Caco-2 (cell line): ENCODE measurements at regions not wholly inside any gene's neighbourhood (a gene's known extent, or its start where the extent isn't known, plus 50 kb on each side); places are given as distances from the start of the nearest gene placed in this dataset.
A peak's percentile ranks its signal among the peaks of the same experiment; 100 is the strongest.

ENCODE experiments used
- BruUV-seq: library from RNA; stranded (reverse); fragments of 400-500 nt; replicated peaks from 2 replicates; lab custom pipeline; 2021; lab: Mats Ljungman, UMichigan
- CTCF ChIA-PET: fragments of 300-600 bp; sonication (Branson Sonifier 250); formaldehyde crosslinking; loops from one replicate; lab custom pipeline; 2022; ENCODE audit warnings: antibody characterized with exemption; lab: Charles Lee
- POLR2A ChIA-PET: fragments of 300-600 bp; sonication (Branson Sonifier 250); formaldehyde crosslinking; loops from one replicate; lab custom pipeline; 2022; ENCODE audit warnings: antibody characterized with exemption; lab: Charles Lee
- DNase-seq, 2 experiments: peaks; one replicate each; pipeline versions ENCODE4 v3.0.0 to v3.0.0-alpha.2; 2020 to 2022
- H3K27me3 ChIP-seq: replicated peaks from 2 replicates; pipeline ENCODE4 v1.6.0; 2011; ENCODE audit warnings: low read length; ENCODE audit not compliant: control insufficient read depth, insufficient read depth
- H3K36me3 ChIP-seq: 2 replicates; pipeline ENCODE4 v1.5.1; 2011; ENCODE audit warnings: low read length; ENCODE audit not compliant: control insufficient read depth, insufficient read depth
- H3K4me1 ChIP-seq: fragments of 250-450 bp; sonication (Bioruptor Pico); 2 replicates; pipeline ENCODE4 v1.5.1; 2020; ENCODE audit warnings: mild to moderate bottlenecking
- H3K4me3 ChIP-seq: 2 replicates; pipeline ENCODE4 v1.5.1; 2011; ENCODE audit warnings: low read depth, mild to moderate bottlenecking, control low read depth, low read length
- H3K9me3 ChIP-seq: fragments of 250-450 bp; sonication (Bioruptor Pico); 2 replicates; pipeline ENCODE4 v1.5.1; 2020; ENCODE audit warnings: mild to moderate bottlenecking, moderate library complexity
- H3K27ac Mint-ChIP-seq: one replicate; pipeline ENCODE4 v1.8.0; 2022; ENCODE audit warnings: mixed read lengths; ENCODE audit not compliant: unreplicated experiment
- H3K27me3 Mint-ChIP-seq: one replicate; pipeline ENCODE4 v1.8.0; 2022; ENCODE audit warnings: mixed read lengths; ENCODE audit not compliant: insufficient read depth, unreplicated experiment
- H3K36me3 Mint-ChIP-seq: one replicate; pipeline ENCODE4 v1.8.0; 2022; ENCODE audit warnings: mild to moderate bottlenecking, mixed read lengths; ENCODE audit not compliant: insufficient read depth, unreplicated experiment
- H3K4me1 Mint-ChIP-seq: one replicate; pipeline ENCODE4 v1.8.0; 2022; ENCODE audit warnings: low read depth, mixed read lengths; ENCODE audit not compliant: unreplicated experiment
- H3K4me3 Mint-ChIP-seq: one replicate; pipeline ENCODE4 v1.8.0; 2022; ENCODE audit warnings: mild to moderate bottlenecking, moderate library complexity, mixed read lengths; ENCODE audit not compliant: unreplicated experiment
- H3K9me3 Mint-ChIP-seq: one replicate; pipeline ENCODE4 v1.8.0; 2022; ENCODE audit warnings: mixed read lengths; ENCODE audit not compliant: unreplicated experiment
- intact Hi-C: fragments of 100-400 bp; cut with micrococcal nuclease; formaldehyde crosslinking; loops from one replicate; pipeline ENCODE4 v1.10.0; 2022; ENCODE audit not compliant: unreplicated experiment
- TF ChIP-seq, protein P1 (sequence below), 2 experiments: fragments of 200-600 bp in 1 of 2; IDR thresholded peaks; 1 replicate in 1 of 2; 2 replicates in 1 of 2; pipeline versions ENCODE4 v1.5.1 to v1.8.0; 2011 to 2022; ENCODE audit warnings: antibody characterized with exemption in 1 of 2, control low read depth in 1 of 2, inconsistent platforms in 1 of 2, low read depth in 1 of 2, low read length in 1 of 2, mild to moderate bottlenecking in 1 of 2, moderate library complexity in 1 of 2; ENCODE audit not compliant: insufficient read depth in 1 of 2, severe bottlenecking in 1 of 2, unreplicated experiment in 1 of 2

DNA sequence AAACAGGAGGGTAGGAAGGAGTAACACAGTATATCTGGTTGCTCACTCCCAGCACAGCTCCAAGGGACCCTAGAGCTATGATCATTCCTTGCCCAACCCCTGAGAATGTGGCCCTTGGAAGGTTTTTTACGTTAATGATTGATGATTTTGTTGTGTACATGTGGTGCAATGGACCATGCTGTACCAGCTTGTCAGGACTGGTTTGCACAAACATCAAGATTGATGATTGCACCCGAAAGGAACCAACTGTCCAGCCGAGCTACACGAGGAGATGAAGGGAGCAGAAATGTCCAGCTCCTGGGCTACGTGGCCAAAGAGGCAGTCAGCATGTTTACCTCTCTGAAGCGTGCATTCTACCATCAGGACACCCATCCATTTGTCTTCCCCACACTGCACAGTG is 83.2 kb upstream of the USP9X start:
- Mint-ChIP-seq H3K4me1 (peaks cover 12% of the 10 kb centered on the region), H3K36me3 (no peaks in the 10 kb centered on the region), H3K27me3 (no peaks in the 10 kb centered on the region), H3K4me3 (peak overlapping the region; percentile 27), H3K9me3 (no peaks in the 10 kb centered on the region), H3K27ac (peak overlapping the region; percentile 25)
- Histone ChIP-seq H3K27me3 (no peaks in the 10 kb centered on the region), H3K4me3 (no peak overlapping the region), H3K4me1 (peaks cover 20% of the 10 kb centered on the region), H3K9me3 (no peaks in the 10 kb centered on the region), H3K36me3 (no peaks in the 10 kb centered on the region)
- CTCF ChIA-PET = interaction anchor here (0.7 to 1.1 kb wide), 2 partner anchors 83 to 113 kb away, joined by 3 to 6 read pairs; no protein-coding TSS in a partner anchor
- POLR2A ChIA-PET = interaction anchor here (0.6 to 1.1 kb wide), 2 partner anchors 83 to 427 kb away, joined by 6 to 12 read pairs; partner anchors contain the start of gene USP9X
- intact Hi-C loops = loop anchor here (2.0 kb wide), 1 partner anchor 83 kb away; the partner anchor contains the start of gene USP9X
- no TSS peak for BruUV-seq
- DNase-seq = peak; percentile 52 to 62
- TF ChIP-seq, protein P1, sequence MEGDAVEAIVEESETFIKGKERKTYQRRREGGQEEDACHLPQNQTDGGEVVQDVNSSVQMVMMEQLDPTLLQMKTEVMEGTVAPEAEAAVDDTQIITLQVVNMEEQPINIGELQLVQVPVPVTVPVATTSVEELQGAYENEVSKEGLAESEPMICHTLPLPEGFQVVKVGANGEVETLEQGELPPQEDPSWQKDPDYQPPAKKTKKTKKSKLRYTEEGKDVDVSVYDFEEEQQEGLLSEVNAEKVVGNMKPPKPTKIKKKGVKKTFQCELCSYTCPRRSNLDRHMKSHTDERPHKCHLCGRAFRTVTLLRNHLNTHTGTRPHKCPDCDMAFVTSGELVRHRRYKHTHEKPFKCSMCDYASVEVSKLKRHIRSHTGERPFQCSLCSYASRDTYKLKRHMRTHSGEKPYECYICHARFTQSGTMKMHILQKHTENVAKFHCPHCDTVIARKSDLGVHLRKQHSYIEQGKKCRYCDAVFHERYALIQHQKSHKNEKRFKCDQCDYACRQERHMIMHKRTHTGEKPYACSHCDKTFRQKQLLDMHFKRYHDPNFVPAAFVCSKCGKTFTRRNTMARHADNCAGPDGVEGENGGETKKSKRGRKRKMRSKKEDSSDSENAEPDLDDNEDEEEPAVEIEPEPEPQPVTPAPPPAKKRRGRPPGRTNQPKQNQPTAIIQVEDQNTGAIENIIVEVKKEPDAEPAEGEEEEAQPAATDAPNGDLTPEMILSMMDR (IDR thresholded peaks at IDR 0.05; ENCODE audit: insufficient read depth in 1 of 2, low read depth in 1 of 2, low read length in 1 of 2, severe bottlenecking in 1 of 2, unreplicated experiment in 1 of 2) = no peak

DNA sequence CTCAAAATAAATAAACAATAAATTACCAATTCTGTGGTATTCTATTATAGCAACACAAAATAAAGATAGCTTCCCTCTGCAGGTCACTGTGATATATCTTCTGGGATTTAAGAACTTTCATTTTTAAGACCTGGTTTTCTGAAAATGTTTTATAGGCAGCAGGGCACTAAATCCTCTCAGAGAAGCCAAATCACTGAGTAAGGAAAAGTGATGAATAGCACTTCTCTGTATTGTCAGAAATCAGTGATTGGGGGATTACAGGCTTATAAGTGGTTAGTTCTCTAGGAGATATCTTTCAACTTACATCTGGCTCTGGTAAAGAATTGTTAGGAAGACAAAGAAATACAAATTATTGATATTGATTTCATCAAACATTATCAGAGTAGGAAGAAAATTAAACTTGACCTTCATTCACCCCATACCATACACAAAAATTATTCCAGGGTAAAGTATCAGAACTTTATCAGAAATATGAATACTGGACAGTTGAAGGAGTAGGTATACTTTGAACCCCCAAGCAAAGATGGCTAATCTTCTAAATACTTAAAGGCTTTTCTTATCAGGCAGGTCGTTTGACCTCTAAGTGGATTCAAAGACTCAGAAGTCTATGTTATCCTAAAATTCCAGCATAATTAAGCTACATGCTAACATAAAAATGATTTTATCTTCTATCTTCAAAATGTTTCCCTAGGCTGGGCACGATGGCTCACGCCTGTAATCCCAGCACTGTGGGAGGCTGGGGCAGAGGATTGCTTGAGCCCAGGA is 81.6 kb upstream of the USP9X start:
- intact Hi-C loops = loop anchor here (2.0 kb wide), 1 partner anchor 81 kb away; the partner anchor contains the start of gene USP9X
- no peak overlapping the region for H3K4me3 ChIP-seq
- peaks cover 16% of the 10 kb centered on the region for H3K4me1 ChIP-seq
- H3K27ac Mint-ChIP-seq = no peak overlapping the region
- no peak overlapping the region for H3K4me3 Mint-ChIP-seq
- TF ChIP-seq, protein P1 (IDR thresholded peaks at IDR 0.05; ENCODE audit: insufficient read depth in 1 of 2, low read depth in 1 of 2, low read length in 1 of 2, severe bottlenecking in 1 of 2, unreplicated experiment in 1 of 2) = no peak
- no peaks in the 10 kb centered on the region for H3K36me3 ChIP-seq
- H3K4me1 Mint-ChIP-seq = peaks cover 12% of the 10 kb centered on the region
- H3K27me3 ChIP-seq = no peaks in the 10 kb centered on the region
- ChIA-PET POLR2A (interaction anchor here (1.6 kb wide), 1 partner anchor 81 kb away, joined by 4 read pairs; the partner anchor contains the start of gene USP9X), CTCF (no interaction called here)
- no peaks in the 10 kb centered on the region for H3K9me3 Mint-ChIP-seq
- no peaks in the 10 kb centered on the region for H3K27me3 Mint-ChIP-seq
- no TSS peak for BruUV-seq
- H3K9me3 ChIP-seq = no peaks in the 10 kb centered on the region
- peak in 1 of 2 experiments; percentile 40 for DNase-seq
- no peaks in the 10 kb centered on the region for H3K36me3 Mint-ChIP-seq

DNA sequence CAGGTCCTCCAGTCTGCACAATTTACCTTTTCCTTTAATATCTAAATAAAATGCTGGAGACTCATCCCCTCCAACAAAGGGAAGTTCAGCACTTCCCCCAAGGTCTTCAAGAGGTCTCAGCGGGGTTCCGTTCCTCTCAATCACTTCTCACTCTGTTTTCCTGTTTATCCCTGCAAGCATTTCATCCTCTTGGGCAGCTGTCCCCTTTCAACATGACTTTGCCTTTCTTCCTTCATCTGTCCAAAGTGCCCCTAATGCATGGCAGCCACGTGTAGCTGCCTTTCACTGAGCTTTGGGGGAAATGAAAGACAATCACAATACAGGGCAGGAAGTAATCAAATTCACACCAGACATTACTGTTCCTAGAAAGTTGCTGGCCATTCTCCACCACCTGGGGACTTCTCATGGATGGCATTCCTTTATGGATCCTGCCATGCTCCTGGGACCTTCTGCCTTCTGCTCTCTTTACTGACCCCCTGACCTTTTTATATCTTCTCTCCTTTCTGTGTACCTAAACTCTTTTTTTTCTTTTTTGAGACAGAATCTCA is 79.7 kb upstream of the USP9X start:
- no peak overlapping the region for H3K4me3 ChIP-seq
- H3K4me1 ChIP-seq = peaks cover 16% of the 10 kb centered on the region
- H3K27ac Mint-ChIP-seq = no peak overlapping the region
- H3K27me3 ChIP-seq = no peaks in the 10 kb centered on the region
- intact Hi-C loops = no loop called here
- H3K9me3 Mint-ChIP-seq = no peaks in the 10 kb centered on the region
- CTCF ChIA-PET = no interaction called here
- H3K9me3 ChIP-seq = no peaks in the 10 kb centered on the region
- H3K4me3 Mint-ChIP-seq = no peak overlapping the region
- H3K27me3 Mint-ChIP-seq = no peaks in the 10 kb centered on the region
- peaks cover 12% of the 10 kb centered on the region for H3K4me1 Mint-ChIP-seq
- BruUV-seq = no TSS peak
- TF ChIP-seq, protein P1 (IDR thresholded peaks at IDR 0.05; ENCODE audit: insufficient read depth in 1 of 2, low read depth in 1 of 2, low read length in 1 of 2, severe bottlenecking in 1 of 2, unreplicated experiment in 1 of 2) = no peak
- H3K36me3 ChIP-seq = no peaks in the 10 kb centered on the region
- no peak for DNase-seq
- no peaks in the 10 kb centered on the region for H3K36me3 Mint-ChIP-seq
- POLR2A ChIA-PET = no interaction called here
